Fibroblast of the aortic adventitia (primary cell): ENCODE measurements at regions not wholly inside any gene's neighbourhood (a gene's known extent, or its start where the extent isn't known, plus 50 kb on each side); places are given as distances from the start of the nearest gene placed in this dataset.
A peak's percentile ranks its signal among the peaks of the same experiment; 100 is the strongest.

Experiments used
- DNase-seq: peaks from one replicate; pipeline ENCODE4 v3.0.0-alpha.2; 2010; ENCODE audit warnings: low read depth
- H3K4me3 ChIP-seq: 2 replicates; pipeline ENCODE4 v1.5.1; 2011; ENCODE audit warnings: low read depth, mild to moderate bottlenecking, control low read depth, low read length, moderate library complexity
- TF ChIP-seq, protein P1 (sequence below): IDR thresholded peaks from 2 replicates; pipeline ENCODE4 v1.5.1; 2011; ENCODE audit warnings: mild to moderate bottlenecking, low read length, control low read depth, inconsistent platforms; ENCODE audit not compliant: insufficient read depth

- no peak overlapping the region for H3K4me3 ChIP-seq
- DNase-seq, result no peak
- TF ChIP-seq, protein P1, sequence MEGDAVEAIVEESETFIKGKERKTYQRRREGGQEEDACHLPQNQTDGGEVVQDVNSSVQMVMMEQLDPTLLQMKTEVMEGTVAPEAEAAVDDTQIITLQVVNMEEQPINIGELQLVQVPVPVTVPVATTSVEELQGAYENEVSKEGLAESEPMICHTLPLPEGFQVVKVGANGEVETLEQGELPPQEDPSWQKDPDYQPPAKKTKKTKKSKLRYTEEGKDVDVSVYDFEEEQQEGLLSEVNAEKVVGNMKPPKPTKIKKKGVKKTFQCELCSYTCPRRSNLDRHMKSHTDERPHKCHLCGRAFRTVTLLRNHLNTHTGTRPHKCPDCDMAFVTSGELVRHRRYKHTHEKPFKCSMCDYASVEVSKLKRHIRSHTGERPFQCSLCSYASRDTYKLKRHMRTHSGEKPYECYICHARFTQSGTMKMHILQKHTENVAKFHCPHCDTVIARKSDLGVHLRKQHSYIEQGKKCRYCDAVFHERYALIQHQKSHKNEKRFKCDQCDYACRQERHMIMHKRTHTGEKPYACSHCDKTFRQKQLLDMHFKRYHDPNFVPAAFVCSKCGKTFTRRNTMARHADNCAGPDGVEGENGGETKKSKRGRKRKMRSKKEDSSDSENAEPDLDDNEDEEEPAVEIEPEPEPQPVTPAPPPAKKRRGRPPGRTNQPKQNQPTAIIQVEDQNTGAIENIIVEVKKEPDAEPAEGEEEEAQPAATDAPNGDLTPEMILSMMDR, result no peak
Measured at GRCh38 chr12:67450441-67450840, 181.3 kb downstream of the CAND1 start.

GRCh38 chr12:67451206-67451605 is 182.0 kb downstream of the CAND1 start:
- TF ChIP-seq, protein P1, result no peak
- no peak for DNase-seq
- no peak overlapping the region for H3K4me3 ChIP-seq

DNA sequence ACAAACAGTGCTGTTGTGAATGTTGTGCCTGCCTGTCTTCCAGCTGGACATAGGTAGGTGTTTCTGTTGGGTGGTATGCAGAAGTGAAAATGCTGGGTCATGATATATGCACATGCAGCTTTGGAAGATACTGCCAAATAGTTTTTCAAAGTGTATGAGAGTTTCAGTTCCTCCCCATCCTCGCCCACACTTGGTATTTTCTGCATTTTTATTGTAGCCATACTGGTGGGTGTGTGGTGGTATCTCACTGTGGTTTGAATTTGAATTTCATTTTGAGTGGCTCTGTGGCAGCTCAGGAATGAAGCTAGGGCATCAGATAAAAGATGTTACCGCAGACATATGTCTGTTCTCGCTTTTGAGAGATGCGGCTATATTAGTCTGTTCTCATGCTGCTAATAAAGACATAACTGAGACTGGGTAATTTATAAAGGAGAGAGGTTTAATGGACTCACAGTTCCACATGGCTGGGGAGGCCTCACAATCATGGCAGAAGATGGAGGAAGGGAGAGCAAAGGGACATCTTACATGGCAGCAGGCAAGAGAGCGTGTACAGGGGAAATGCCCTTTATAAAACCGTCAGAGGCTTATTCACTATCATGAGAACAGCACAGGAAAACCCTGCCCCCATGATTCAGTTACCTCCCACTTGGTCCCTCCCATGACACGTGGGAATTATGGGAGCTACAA is 183.1 kb downstream of the CAND1 start:
- no peak overlapping the region for H3K4me3 ChIP-seq
- TF ChIP-seq, protein P1, result no peak
- DNase-seq, result no peak

DNA sequence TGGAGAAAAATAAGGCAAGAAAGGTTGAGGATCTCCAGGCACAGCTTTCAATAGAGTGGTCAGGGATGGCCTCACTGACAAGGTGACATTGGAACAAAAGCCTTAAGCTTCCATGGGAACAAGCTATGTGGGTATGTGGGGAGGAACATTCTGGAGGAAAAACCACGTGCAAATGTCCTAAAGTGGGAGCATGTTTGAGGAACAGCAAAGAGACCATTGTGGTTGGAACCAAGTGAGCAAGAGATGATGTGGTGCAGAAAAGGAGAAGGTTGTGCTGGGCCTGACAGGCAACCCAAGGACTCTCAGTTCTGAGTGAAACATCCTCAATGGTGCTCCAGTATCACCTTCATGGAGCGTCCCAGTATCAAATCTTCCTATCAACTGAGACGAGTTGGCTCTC is 184.0 kb downstream of the CAND1 start:
- DNase-seq, result no peak
- TF ChIP-seq, protein P1, result no peak
- no peak overlapping the region for H3K4me3 ChIP-seq

GRCh38 chr12:67455236-67455635 is 186.1 kb downstream of the CAND1 start:
- H3K4me3 ChIP-seq, result no peak overlapping the region
- TF ChIP-seq, protein P1, result no peak
- DNase-seq, result no peak

- no peak overlapping the region for H3K4me3 ChIP-seq
- TF ChIP-seq, protein P1, result no peak
- DNase-seq, result peak; percentile 96
Measured at GRCh38 chr12:67456431-67456901, 187.3 kb downstream of the CAND1 start.

GRCh38 chr12:67457136-67457535 is 188.0 kb downstream of the CAND1 start:
- DNase-seq, result peak; percentile 23
- TF ChIP-seq, protein P1, result no peak

More at GRCh38 chr12:67457136-67457535, 188.0 kb downstream of the CAND1 start:
- H3K4me3 ChIP-seq, result no peak overlapping the region
